Uterus (tissue), 3 donors: ENCODE measurements at regions not wholly inside any gene's neighbourhood (a gene's known extent, or its start where the extent isn't known, plus 50 kb on each side); places are given as distances from the start of the nearest gene placed in this dataset.

ENCODE experiments used
- DNase-seq, 2 donors: peaks; one replicate each; pipeline ENCODE4 v3.0.0-alpha.2; 2019 to 2020
- H3K27ac ChIP-seq, 2 donors: fragments of 200-600 bp; sonication (generic); 1 replicate in 1 of 2; 2 replicates in 1 of 2; pipeline ENCODE4 v1.5.1; 2016 to 2018
- H3K27me3 ChIP-seq, 2 donors: fragments of 200-600 bp; sonication (generic); one replicate each; pipeline ENCODE4 v1.5.1; 2018 to 2019; ENCODE audit warnings: control low read depth in 1 of 2
- H3K36me3 ChIP-seq, 2 donors: fragments of 200-600 bp; sonication (generic); one replicate each; pipeline ENCODE4 v1.5.1; 2019; ENCODE audit warnings: control low read depth in 1 of 2
- H3K4me1 ChIP-seq, 2 donors: fragments of 200-600 bp; sonication (generic); one replicate each; pipeline ENCODE4 v1.5.1; 2018 to 2019; ENCODE audit warnings: control low read depth in 1 of 2
- H3K4me3 ChIP-seq, 2 donors: fragments of 200-600 bp; sonication (generic); 1 replicate in 1 of 2; 2 replicates in 1 of 2; pipeline ENCODE4 v1.5.1; 2018 to 2019; ENCODE audit warnings: mild to moderate bottlenecking in 1 of 2
- H3K9me3 ChIP-seq, 2 donors: fragments of 200-600 bp; sonication (generic); one replicate each; pipeline ENCODE4 v1.5.1; 2019; ENCODE audit warnings: control low read depth in 1 of 2
- POLR2A ChIP-seq, 2 donors: fragments of 450-650 bp; IDR thresholded peaks; one replicate each; pipeline ENCODE4 v1.6.1; 2016; ENCODE audit warnings: antibody characterized with exemption in 2 of 2, mild to moderate bottlenecking in 1 of 2, moderate library complexity in 1 of 2
- intact Hi-C: fragments of 100-400 bp; cut with DNase I; formaldehyde crosslinking; loops from one replicate; pipeline ENCODE4 v1.15.1; 2023; ENCODE audit warnings: low total_unique reads
- TF ChIP-seq, protein P1 (sequence below), 4 experiments: fragments of 200-600 bp in 2 of 4; fragments of 450-650 bp in 2 of 4; sonication (generic) in 2 of 4; IDR thresholded peaks; one replicate each; pipeline ENCODE4 v1.5.1; 2016 to 2019; ENCODE audit warnings: antibody characterized with exemption in 4 of 4, mild to moderate bottlenecking in 2 of 4, moderate library complexity in 1 of 4
- donor health status: DM: yes; HTN: yes; CAD: no.

GRCh38 chr4:33171873-33172525, 2451.8 kb downstream of the PCDH7 start:
- no peak for TF ChIP-seq POLR2A (IDR thresholded peaks at IDR 0.05)
- TF ChIP-seq, protein P1, sequence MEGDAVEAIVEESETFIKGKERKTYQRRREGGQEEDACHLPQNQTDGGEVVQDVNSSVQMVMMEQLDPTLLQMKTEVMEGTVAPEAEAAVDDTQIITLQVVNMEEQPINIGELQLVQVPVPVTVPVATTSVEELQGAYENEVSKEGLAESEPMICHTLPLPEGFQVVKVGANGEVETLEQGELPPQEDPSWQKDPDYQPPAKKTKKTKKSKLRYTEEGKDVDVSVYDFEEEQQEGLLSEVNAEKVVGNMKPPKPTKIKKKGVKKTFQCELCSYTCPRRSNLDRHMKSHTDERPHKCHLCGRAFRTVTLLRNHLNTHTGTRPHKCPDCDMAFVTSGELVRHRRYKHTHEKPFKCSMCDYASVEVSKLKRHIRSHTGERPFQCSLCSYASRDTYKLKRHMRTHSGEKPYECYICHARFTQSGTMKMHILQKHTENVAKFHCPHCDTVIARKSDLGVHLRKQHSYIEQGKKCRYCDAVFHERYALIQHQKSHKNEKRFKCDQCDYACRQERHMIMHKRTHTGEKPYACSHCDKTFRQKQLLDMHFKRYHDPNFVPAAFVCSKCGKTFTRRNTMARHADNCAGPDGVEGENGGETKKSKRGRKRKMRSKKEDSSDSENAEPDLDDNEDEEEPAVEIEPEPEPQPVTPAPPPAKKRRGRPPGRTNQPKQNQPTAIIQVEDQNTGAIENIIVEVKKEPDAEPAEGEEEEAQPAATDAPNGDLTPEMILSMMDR (IDR thresholded peaks at IDR 0.05), result no peak
- Histone ChIP-seq H3K9me3 (no peaks in the 10 kb centered on the region), H3K4me1 (no peaks in the 10 kb centered on the region), H3K27me3 (no peaks in the 10 kb centered on the region), H3K27ac (no peak overlapping the region), H3K36me3 (no peaks in the 10 kb centered on the region), H3K4me3 (no peak overlapping the region)
- intact Hi-C loops, result no loop called here
- DNase-seq, result no peak

DNA sequence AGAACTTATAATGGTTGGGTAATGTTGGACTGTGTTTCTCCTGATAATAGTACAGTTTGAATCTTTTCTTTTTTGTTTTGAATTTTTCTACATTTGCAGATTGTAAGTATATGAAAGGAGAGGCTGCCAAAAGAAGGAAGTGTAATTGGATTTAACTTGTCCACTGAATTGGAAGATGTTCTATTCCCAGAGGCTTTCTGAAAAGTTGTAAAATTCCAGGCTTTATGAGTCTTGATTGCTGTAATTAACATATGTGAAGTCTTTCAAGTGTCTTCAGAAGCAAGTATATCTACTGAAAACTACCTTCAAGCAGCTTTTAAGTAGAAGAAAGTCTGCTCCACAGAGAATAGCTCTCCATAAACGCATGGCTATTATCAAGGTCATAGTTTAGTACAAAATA, 2456.4 kb downstream of the PCDH7 start:
- intact Hi-C loops, result no loop called here
- no peak overlapping the region for H3K4me3 ChIP-seq

DNA sequence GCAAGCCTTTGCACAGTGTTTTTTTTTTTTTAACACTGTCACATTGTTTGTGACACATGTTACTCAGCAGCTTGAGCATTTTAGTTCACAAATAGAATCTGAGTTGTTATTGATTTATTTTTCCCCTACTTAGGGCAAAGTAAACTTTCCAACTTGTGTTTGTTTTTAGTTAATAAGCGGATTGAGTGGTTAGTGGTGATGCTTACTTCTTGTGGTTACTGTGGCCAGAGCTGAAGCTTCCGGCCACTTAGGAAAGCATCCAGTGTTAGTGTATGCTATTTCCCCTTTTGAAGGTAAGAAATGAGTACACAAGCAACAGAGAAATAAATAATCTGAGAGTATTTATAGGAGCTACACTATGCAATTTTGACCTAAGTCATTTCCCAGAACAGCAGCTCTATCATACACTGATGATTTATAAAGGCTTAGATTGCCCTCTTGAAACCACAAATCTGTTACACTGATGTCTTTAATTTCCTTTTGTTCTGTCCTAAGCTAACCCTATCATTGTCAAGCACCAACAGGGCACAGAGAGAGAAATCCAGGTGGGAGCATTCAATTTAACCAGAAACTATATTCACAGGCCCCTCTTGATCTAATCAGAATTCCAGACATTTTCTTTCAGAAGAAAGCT, 2464.6 kb downstream of the PCDH7 start:
- H3K4me1 ChIP-seq, result no peaks in the 10 kb centered on the region
- intact Hi-C loops, result no loop called here
- H3K4me3 ChIP-seq, result no peak overlapping the region
- no peaks in the 10 kb centered on the region for H3K9me3 ChIP-seq
- DNase-seq, result no peak
- no peaks in the 10 kb centered on the region for H3K27me3 ChIP-seq
- no peak overlapping the region for H3K27ac ChIP-seq
- H3K36me3 ChIP-seq, result peaks cover 0 to 3% of the 10 kb centered on the region in 2 donors
- TF ChIP-seq, protein P1 (IDR thresholded peaks at IDR 0.05), result no peak
- TF ChIP-seq POLR2A (IDR thresholded peaks at IDR 0.05), result no peak

More for the DNA sequence above, 2456.4 kb downstream of the PCDH7 start:
- Histone ChIP-seq H3K36me3 (no peaks in the 10 kb centered on the region), H3K27ac (no peak overlapping the region), H3K9me3 (no peaks in the 10 kb centered on the region), H3K27me3 (no peaks in the 10 kb centered on the region), H3K4me1 (no peaks in the 10 kb centered on the region)
- DNase-seq, result no peak
- TF ChIP-seq, protein P1 (IDR thresholded peaks at IDR 0.05), result no peak
- TF ChIP-seq POLR2A (IDR thresholded peaks at IDR 0.05), result no peak

- no peak for TF ChIP-seq POLR2A (IDR thresholded peaks at IDR 0.05)
- TF ChIP-seq, protein P1 (IDR thresholded peaks at IDR 0.05), result no peak
- no peaks in the 10 kb centered on the region for H3K4me1 ChIP-seq
- peaks cover 0 to 3% of the 10 kb centered on the region in 2 donors for H3K36me3 ChIP-seq
- no peak for DNase-seq
- no peaks in the 10 kb centered on the region for H3K9me3 ChIP-seq
- no peaks in the 10 kb centered on the region for H3K27me3 ChIP-seq
- no peak overlapping the region for H3K27ac ChIP-seq
- intact Hi-C loops, result no loop called here
- H3K4me3 ChIP-seq, result no peak overlapping the region
Observed at GRCh38 chr4:33187035-33187434, 2466.9 kb downstream of the PCDH7 start.

DNA sequence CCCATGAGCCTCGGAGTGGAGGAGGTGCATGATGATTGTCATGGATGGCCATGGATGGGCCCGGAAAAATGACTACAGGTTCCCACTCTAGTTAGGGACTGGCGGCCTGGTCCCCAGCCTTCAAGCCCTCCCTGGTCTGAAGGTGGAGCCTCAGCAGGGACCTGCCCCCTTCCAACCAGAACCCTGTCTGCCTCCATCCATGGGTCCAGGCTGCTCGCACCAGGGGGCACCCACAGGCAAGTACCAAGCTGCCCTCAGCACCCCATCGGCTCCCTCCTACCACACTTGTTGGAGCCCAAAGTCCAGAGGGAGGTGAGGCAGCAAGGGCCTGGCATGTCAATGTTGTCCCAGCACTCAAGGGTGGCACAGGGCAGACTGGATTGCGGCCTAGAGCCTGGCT, 2468.6 kb downstream of the PCDH7 start:
- H3K9me3 ChIP-seq, result no peaks in the 10 kb centered on the region
- no peak overlapping the region for H3K27ac ChIP-seq
- DNase-seq, result no peak
- no peak overlapping the region for H3K4me3 ChIP-seq
- intact Hi-C loops, result no loop called here
- H3K4me1 ChIP-seq, result no peaks in the 10 kb centered on the region
- no peak for TF ChIP-seq POLR2A (IDR thresholded peaks at IDR 0.05)
- TF ChIP-seq, protein P1 (IDR thresholded peaks at IDR 0.05), result no peak
- no peaks in the 10 kb centered on the region for H3K36me3 ChIP-seq
- no peaks in the 10 kb centered on the region for H3K27me3 ChIP-seq
